Panc1 (cell line): ENCODE measurements at regions not wholly inside any gene's neighbourhood (a gene's known extent, or its start where the extent isn't known, plus 50 kb on each side); places are given as distances from the start of the nearest gene placed in this dataset.
"Not testable (repeated sequence)": the region's sequence is repeated elsewhere in the genome, so short reads cannot be mapped to it uniquely, and the experiment has no call there.

Source experiments
- ATAC-seq: fragments of 200-7000 bp; cut with Tn5 transposase; 2 replicates; pipeline ENCODE4 v1.9.1; 2020; ENCODE audit warnings: mild to moderate bottlenecking, moderate library complexity
- BruUV-seq: library from RNA; stranded (reverse); fragments of 400-500 nt; replicated peaks from 2 replicates; lab custom pipeline; 2021; lab: Mats Ljungman, UMichigan
- CTCF ChIA-PET: fragments of 300-600 bp; sonication (Branson Sonifier 250); formaldehyde crosslinking; loops from one replicate; lab custom pipeline; 2022; ENCODE audit warnings: antibody characterized with exemption; lab: Charles Lee
- POLR2A ChIA-PET: fragments of 300-600 bp; sonication (Branson Sonifier 250); formaldehyde crosslinking; loops from one replicate; lab custom pipeline; 2022; ENCODE audit warnings: antibody characterized with exemption; lab: Charles Lee
- DNase-seq: peaks from one replicate; pipeline ENCODE4 v3.0.0-alpha.2; 2010; ENCODE audit warnings: low read depth, low spot score
- H3K27ac ChIP-seq: 2 replicates; pipeline ENCODE4 v1.5.1; 2011; ENCODE audit warnings: mild to moderate bottlenecking, low read length, inconsistent platforms
- H3K27me3 ChIP-seq: fragments of 200-500 bp; sonication (Bioruptor generic); 2 replicates; pipeline ENCODE4 v1.6.0; 2014; ENCODE audit warnings: low read length, inconsistent platforms; ENCODE audit not compliant: control insufficient read depth, insufficient read depth
- H3K36me3 ChIP-seq: fragments of 200-500 bp; sonication (Bioruptor generic); 2 replicates; pipeline ENCODE4 v1.5.1; 2014; ENCODE audit warnings: inconsistent platforms, mild to moderate bottlenecking, low read length, moderate library complexity; ENCODE audit not compliant: control insufficient read depth, insufficient read depth
- H3K4me1 ChIP-seq: 2 replicates; pipeline ENCODE4 v1.5.1; 2011; ENCODE audit warnings: inconsistent platforms, mild to moderate bottlenecking, low read length, moderate library complexity; ENCODE audit not compliant: control insufficient read depth, insufficient read depth
- H3K4me3 ChIP-seq, 2 experiments: 2 replicates each; pipeline ENCODE4 v1.5.1; 2011 to 2012; ENCODE audit warnings: low read depth in 2 of 2, low read length in 2 of 2, mild to moderate bottlenecking in 2 of 2, inconsistent platforms in 1 of 2, moderate library complexity in 1 of 2
- H3K9me3 ChIP-seq: fragments of 200-500 bp; sonication (Bioruptor generic); 2 replicates; pipeline ENCODE4 v1.5.1; 2014; ENCODE audit warnings: low read depth, mild to moderate bottlenecking, inconsistent platforms, low read length, moderate library complexity; ENCODE audit not compliant: control insufficient read depth, insufficient read depth
- CTCF ChIP-seq: fragments of 450-650 bp; IDR thresholded peaks from 2 replicates; pipeline ENCODE4 v1.5.1; 2017; ENCODE audit warnings: mild to moderate bottlenecking
- POLR2AphosphoS5 ChIP-seq: IDR thresholded peaks from 2 replicates; pipeline ENCODE4 v1.6.1; 2012; ENCODE audit warnings: mild to moderate bottlenecking, low read depth, low read length, moderate library complexity
- REST ChIP-seq, 2 experiments: IDR thresholded peaks; 2 replicates each; pipeline ENCODE4 v1.6.1; 2011 to 2012; ENCODE audit warnings: low read depth in 2 of 2, control low read depth in 1 of 2, low read length in 1 of 2, mild to moderate bottlenecking in 1 of 2, moderate library complexity in 1 of 2; ENCODE audit not compliant: insufficient read depth in 1 of 2
- SIN3A ChIP-seq: IDR thresholded peaks from 2 replicates; pipeline ENCODE4 v1.6.1; 2012; ENCODE audit warnings: low read depth, mild to moderate bottlenecking, low read length, moderate library complexity, borderline replicate concordance; ENCODE audit not compliant: insufficient read depth
- TCF7L2 ChIP-seq: IDR thresholded peaks from 2 replicates; pipeline ENCODE4 v1.6.1; 2011; ENCODE audit warnings: mild to moderate bottlenecking, low read depth, low read length, inconsistent platforms
- in situ Hi-C: cut with HindIII; loops from 2 replicates; pipeline ENCODE4 v1.10.0; 2016; ENCODE audit warnings: low sequenced_read_pairs, low pct_unique_long_range_greater_than_20kb
- intact Hi-C: fragments of 100-400 bp; cut with micrococcal nuclease; formaldehyde crosslinking; loops from one replicate; pipeline ENCODE4 v1.10.0; 2022; ENCODE audit not compliant: unreplicated experiment

- H3K27ac ChIP-seq, result no peak overlapping the region
- no peak overlapping the region for H3K4me3 ChIP-seq
- no peak for ATAC-seq
- no TSS peak for BruUV-seq
- no peak for DNase-seq
- intact Hi-C loops (no loop called here), in situ Hi-C loops (no loop called here)
- no peaks in the 10 kb centered on the region for H3K27me3 ChIP-seq
- ChIA-PET POLR2A (no interaction called here), CTCF (no interaction called here)
- TF ChIP-seq TCF7L2 (no peak), REST (IDR thresholded peaks at IDR 0.05; ENCODE audit: insufficient read depth in 1 of 2, low read depth in 2 of 2, low read length in 1 of 2) (no peak), CTCF (no peak), POLR2AphosphoS5 (no peak), SIN3A (no peak)
- H3K36me3 ChIP-seq, result no peaks in the 10 kb centered on the region
- H3K4me1 ChIP-seq, result no peaks in the 10 kb centered on the region
- H3K9me3 ChIP-seq, result no peaks in the 10 kb centered on the region
These were observed 940.2 kb upstream of the MDGA2 start for GRCh38 chr14:48615618-48616017.

GRCh38 chr14:48614003-48614402, 938.6 kb upstream of the MDGA2 start:
- H3K27ac ChIP-seq, result no peak overlapping the region
- ChIA-PET CTCF (no interaction called here), POLR2A (no interaction called here)
- DNase-seq (no peak), ATAC-seq (no peak)
- no peak for TF ChIP-seq TCF7L2
- TF ChIP-seq SIN3A, result no peak
- no peak for TF ChIP-seq CTCF
- no peak for TF ChIP-seq POLR2AphosphoS5
- TF ChIP-seq REST (IDR thresholded peaks at IDR 0.05; ENCODE audit: insufficient read depth in 1 of 2, low read depth in 2 of 2, low read length in 1 of 2), result no peak
- no peaks in the 10 kb centered on the region for H3K4me1 ChIP-seq
- no TSS peak for BruUV-seq
- intact Hi-C loops (no loop called here), in situ Hi-C loops (no loop called here)
- no peak overlapping the region for H3K4me3 ChIP-seq
- H3K36me3 ChIP-seq, result no peaks in the 10 kb centered on the region
- H3K27me3 ChIP-seq, result no peaks in the 10 kb centered on the region
- no peaks in the 10 kb centered on the region for H3K9me3 ChIP-seq

- CTCF ChIA-PET, BruUV-seq: not testable (repeated sequence)
These were observed 931.6 kb upstream of the MDGA2 start for GRCh38 chr14:48606960-48607359.

More at GRCh38 chr14:48606960-48607359, 931.6 kb upstream of the MDGA2 start:
- H3K9me3 ChIP-seq, H3K27ac ChIP-seq, ATAC-seq, DNase-seq, in situ Hi-C loops, H3K4me1 ChIP-seq, H3K36me3 ChIP-seq, intact Hi-C loops, H3K27me3 ChIP-seq, H3K4me3 ChIP-seq: not testable (repeated sequence)
- POLR2A ChIA-PET, result interaction anchor here (0.6 kb wide), 1 partner anchor 318 kb away, joined by 8 read pairs; no protein-coding TSS in a partner anchor
